ENCODE measurements at regions not wholly inside any gene's neighbourhood (a gene's known extent, or its start where the extent isn't known, plus 50 kb on each side); places are given as distances from the start of the nearest gene placed in this dataset.

DNA sequence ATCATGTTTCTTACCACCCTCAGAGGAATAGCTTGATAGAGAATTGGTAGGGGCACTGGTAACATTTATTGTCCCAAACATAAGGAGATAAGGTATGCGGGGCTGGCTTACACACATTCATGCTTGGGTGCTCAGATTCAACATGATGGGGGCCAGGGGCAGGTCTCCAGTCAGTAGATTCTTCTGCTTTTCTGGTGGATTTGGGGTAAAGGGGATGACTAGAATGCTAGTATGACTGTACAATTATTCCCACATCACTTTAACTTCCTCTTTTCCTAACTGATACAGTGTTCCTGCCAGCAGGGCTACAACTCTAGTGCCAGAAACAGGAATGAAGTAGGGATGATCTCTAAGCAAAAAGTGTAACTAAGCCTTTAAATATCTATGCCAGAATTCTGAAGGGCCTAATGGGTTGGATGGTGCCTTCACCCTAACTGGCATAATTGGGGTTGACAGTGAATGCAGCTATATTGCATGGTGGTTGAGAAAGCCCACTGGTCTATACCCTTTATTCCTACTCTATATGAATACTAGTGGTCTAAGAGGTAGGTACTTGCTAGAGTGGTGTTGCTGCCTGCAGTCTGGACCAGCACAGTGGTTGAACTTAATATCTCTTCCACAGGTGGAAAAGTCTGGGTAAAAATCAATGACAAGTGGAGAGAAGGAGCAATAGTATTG lies 117.4 kb downstream of the IL12A start:
- TF ChIP-seq, protein P1, sequence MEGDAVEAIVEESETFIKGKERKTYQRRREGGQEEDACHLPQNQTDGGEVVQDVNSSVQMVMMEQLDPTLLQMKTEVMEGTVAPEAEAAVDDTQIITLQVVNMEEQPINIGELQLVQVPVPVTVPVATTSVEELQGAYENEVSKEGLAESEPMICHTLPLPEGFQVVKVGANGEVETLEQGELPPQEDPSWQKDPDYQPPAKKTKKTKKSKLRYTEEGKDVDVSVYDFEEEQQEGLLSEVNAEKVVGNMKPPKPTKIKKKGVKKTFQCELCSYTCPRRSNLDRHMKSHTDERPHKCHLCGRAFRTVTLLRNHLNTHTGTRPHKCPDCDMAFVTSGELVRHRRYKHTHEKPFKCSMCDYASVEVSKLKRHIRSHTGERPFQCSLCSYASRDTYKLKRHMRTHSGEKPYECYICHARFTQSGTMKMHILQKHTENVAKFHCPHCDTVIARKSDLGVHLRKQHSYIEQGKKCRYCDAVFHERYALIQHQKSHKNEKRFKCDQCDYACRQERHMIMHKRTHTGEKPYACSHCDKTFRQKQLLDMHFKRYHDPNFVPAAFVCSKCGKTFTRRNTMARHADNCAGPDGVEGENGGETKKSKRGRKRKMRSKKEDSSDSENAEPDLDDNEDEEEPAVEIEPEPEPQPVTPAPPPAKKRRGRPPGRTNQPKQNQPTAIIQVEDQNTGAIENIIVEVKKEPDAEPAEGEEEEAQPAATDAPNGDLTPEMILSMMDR (conservative IDR thresholded peaks at IDR 0.05 in 1 of 2, IDR thresholded peaks at IDR 0.05 in 1 of 2; ENCODE audit: extremely low read depth in 1 of 2, insufficient read depth in 1 of 2, low read depth in 1 of 2, low read length in 2 of 2): no peak
- no peak for TF ChIP-seq EZH2 (IDR thresholded peaks at IDR 0.05; ENCODE audit: borderline replicate concordance, low read length)

Data from mammary epithelial cell (primary cell).